ENCODE measurements at regions not wholly inside any gene's neighbourhood (a gene's known extent, or its start where the extent isn't known, plus 50 kb on each side); places are given as distances from the start of the nearest gene placed in this dataset.
"Not testable (repeated sequence)": the region's sequence is repeated elsewhere in the genome, so short reads cannot be mapped to it uniquely, and the experiment has no call there.

GRCh38 chr15:25249236-25250010 lies 189.4 kb downstream of the UBE3A start:
- POLR2A ChIA-PET = no interaction called here
- DNase-seq = no peak
- no peak overlapping the region for H3K27ac Mint-ChIP-seq
- H3K4me1 Mint-ChIP-seq (ENCODE audit: low read depth) = no peaks in the 10 kb centered on the region
- no peaks in the 10 kb centered on the region for H3K36me3 Mint-ChIP-seq (ENCODE audit: low read depth)
- H3K4me3 Mint-ChIP-seq = no peak overlapping the region
- CTCF ChIA-PET = no interaction called here
- intact Hi-C loops (cut with micrococcal nuclease) = no loop called here
- H3K27me3 Mint-ChIP-seq = no peaks in the 10 kb centered on the region
- H3K9me3 Mint-ChIP-seq = peaks cover 9% of the 10 kb centered on the region
- no peak for TF ChIP-seq CTCF (IDR thresholded peaks at IDR 0.05)
- ATAC-seq = no peak

- H3K9me3 Mint-ChIP-seq = peaks cover 13% of the 10 kb centered on the region
- no peak for ATAC-seq
- no peak overlapping the region for H3K27ac Mint-ChIP-seq
- TF ChIP-seq CTCF (IDR thresholded peaks at IDR 0.05) = no peak
- ChIA-PET POLR2A (no interaction called here), CTCF (no interaction called here)
- no peak for DNase-seq
- intact Hi-C loops (cut with micrococcal nuclease) = no loop called here
- H3K4me1 Mint-ChIP-seq (ENCODE audit: low read depth) = no peaks in the 10 kb centered on the region
- no peak overlapping the region for H3K4me3 Mint-ChIP-seq
- H3K27me3 Mint-ChIP-seq = no peaks in the 10 kb centered on the region
- no peaks in the 10 kb centered on the region for H3K36me3 Mint-ChIP-seq (ENCODE audit: low read depth)
Measured at GRCh38 chr15:25250011-25250596, 188.7 kb downstream of the UBE3A start.

GRCh38 chr15:25250906-25251622 lies 187.8 kb downstream of the UBE3A start:
- peaks cover 15% of the 10 kb centered on the region for H3K9me3 Mint-ChIP-seq
- H3K4me1 Mint-ChIP-seq (ENCODE audit: low read depth) = no peaks in the 10 kb centered on the region
- TF ChIP-seq CTCF (IDR thresholded peaks at IDR 0.05) = no peak
- no peak overlapping the region for H3K27ac Mint-ChIP-seq
- intact Hi-C loops (cut with micrococcal nuclease) = no loop called here
- DNase-seq (no peak), ATAC-seq (no peak)
- no peaks in the 10 kb centered on the region for H3K27me3 Mint-ChIP-seq
- POLR2A ChIA-PET = no interaction called here
- H3K36me3 Mint-ChIP-seq (ENCODE audit: low read depth) = no peaks in the 10 kb centered on the region
- H3K4me3 Mint-ChIP-seq = no peak overlapping the region
- CTCF ChIA-PET = no interaction called here

- DNase-seq (no peak), ATAC-seq (no peak)
- ChIA-PET CTCF (no interaction called here), POLR2A (interaction anchor here (0.8 kb wide), 1 partner anchor 12 kb away, joined by 3 read pairs; no protein-coding TSS in a partner anchor)
- no peaks in the 10 kb centered on the region for H3K27me3 Mint-ChIP-seq
- intact Hi-C loops (cut with micrococcal nuclease) = no loop called here
- H3K27ac Mint-ChIP-seq = no peak overlapping the region
- H3K4me3 Mint-ChIP-seq = no peak overlapping the region
- H3K4me1 Mint-ChIP-seq (ENCODE audit: low read depth) = no peaks in the 10 kb centered on the region
- no peaks in the 10 kb centered on the region for H3K36me3 Mint-ChIP-seq (ENCODE audit: low read depth)
- TF ChIP-seq CTCF (IDR thresholded peaks at IDR 0.05) = no peak
- H3K9me3 Mint-ChIP-seq = peaks cover 16% of the 10 kb centered on the region
Measured at GRCh38 chr15:25251700-25252390, 187.0 kb downstream of the UBE3A start.

GRCh38 chr15:25253048-25253973 lies 185.5 kb downstream of the UBE3A start:
- POLR2A ChIA-PET; H3K27me3 Mint-ChIP-seq; intact Hi-C loops (cut with micrococcal nuclease); H3K4me1 Mint-ChIP-seq (ENCODE audit: low read depth); DNase-seq; ATAC-seq; H3K36me3 Mint-ChIP-seq (ENCODE audit: low read depth); H3K4me3 Mint-ChIP-seq; H3K27ac Mint-ChIP-seq: not testable (repeated sequence)
- CTCF ChIA-PET = interaction anchor here (0.6 kb wide), 1 partner anchor 426 kb away, joined by 3 read pairs; no protein-coding TSS in a partner anchor
- H3K9me3 Mint-ChIP-seq = peaks cover 25% of the 10 kb centered on the region
